Neuronal stem cell (in vitro differentiated cells): ENCODE measurements at regions not wholly inside any gene's neighbourhood (a gene's known extent, or its start where the extent isn't known, plus 50 kb on each side); places are given as distances from the start of the nearest gene placed in this dataset.

Experiments
- DNase-seq: peaks from one replicate; pipeline ENCODE4 v3.0.0-alpha.2; 2013; ENCODE audit warnings: low spot score
- H2AFZ ChIP-seq: one replicate; pipeline ENCODE4 v1.6.1; 2013; ENCODE audit warnings: mild to moderate bottlenecking, low read length, inconsistent platforms
- H2AK5ac ChIP-seq: 2 replicates; pipeline ENCODE4 v1.6.1; 2013; ENCODE audit warnings: low read depth, mild to moderate bottlenecking, inconsistent platforms, low read length, moderate library complexity, mixed read lengths
- H2BK120ac ChIP-seq: 2 replicates; pipeline ENCODE4 v1.6.1; 2013; ENCODE audit warnings: low read depth, mild to moderate bottlenecking, inconsistent platforms, low read length, moderate library complexity, mixed read lengths
- H2BK12ac ChIP-seq: one replicate; pipeline ENCODE4 v1.6.1; 2013; ENCODE audit warnings: low read length, inconsistent platforms
- H2BK15ac ChIP-seq: 2 replicates; pipeline ENCODE4 v1.6.1; 2013; ENCODE audit warnings: mild to moderate bottlenecking, low read length, inconsistent platforms, mixed read lengths
- H2BK5ac ChIP-seq: one replicate; pipeline ENCODE4 v1.6.1; 2013; ENCODE audit warnings: inconsistent platforms, mild to moderate bottlenecking, low read length, moderate library complexity
- H3K14ac ChIP-seq: one replicate; pipeline ENCODE4 v1.6.1; 2013; ENCODE audit warnings: low read length, inconsistent platforms
- H3K18ac ChIP-seq: 2 replicates; pipeline ENCODE4 v1.6.1; 2013; ENCODE audit warnings: low read length, inconsistent platforms
- H3K23ac ChIP-seq: 2 replicates; pipeline ENCODE4 v1.6.1; 2013; ENCODE audit warnings: low read depth, mild to moderate bottlenecking, mixed read lengths, low read length, inconsistent platforms; ENCODE audit not compliant: poor library complexity
- H3K27ac ChIP-seq: replicated peaks from 3 replicates; pipeline ENCODE4 v1.5.1; 2013; ENCODE audit warnings: low read length, inconsistent platforms
- H3K27me3 ChIP-seq, 3 experiments: 2 replicates each; pipeline ENCODE4 v1.6.1; 2013; ENCODE audit warnings: low read length in 3 of 3, mild to moderate bottlenecking in 2 of 3, inconsistent platforms in 1 of 3, low read depth in 1 of 3, mixed read lengths in 1 of 3, moderate library complexity in 1 of 3; ENCODE audit not compliant: control insufficient read depth in 3 of 3, insufficient read depth in 3 of 3
- H3K36me3 ChIP-seq, 2 donors: replicated peaks in 1 of 2; 2 replicates each; pipeline ENCODE4 v1.6.1; 2013; ENCODE audit warnings: low read length in 2 of 2; ENCODE audit not compliant: control insufficient read depth in 2 of 2, insufficient read depth in 2 of 2
- H3K4ac ChIP-seq: 2 replicates; pipeline ENCODE4 v1.6.1; 2013; ENCODE audit warnings: inconsistent platforms, mild to moderate bottlenecking, low read length, moderate library complexity
- H3K4me1 ChIP-seq, 2 donors: 1 replicate in 1 of 2; 2 replicates in 1 of 2; pipeline ENCODE4 v1.6.1; 2013; ENCODE audit warnings: low read length in 2 of 2, low read depth in 1 of 2; ENCODE audit not compliant: control insufficient read depth in 2 of 2, insufficient read depth in 1 of 2
- H3K4me2 ChIP-seq: one replicate; pipeline ENCODE4 v1.6.1; 2013; ENCODE audit warnings: mild to moderate bottlenecking, low read length, inconsistent platforms; ENCODE audit not compliant: insufficient read depth, poor library complexity, severe bottlenecking
- H3K4me3 ChIP-seq, 2 donors: 2 replicates each; pipeline ENCODE4 v1.5.1; 2013; ENCODE audit warnings: low read length in 2 of 2, mild to moderate bottlenecking in 2 of 2, inconsistent platforms in 1 of 2, moderate library complexity in 1 of 2
- H3K79me1 ChIP-seq: one replicate; pipeline ENCODE4 v1.6.1; 2013; ENCODE audit warnings: low read depth, mild to moderate bottlenecking, inconsistent platforms, low read length, moderate library complexity
- H3K9ac ChIP-seq: one replicate; pipeline ENCODE4 v1.6.1; 2013; ENCODE audit warnings: mild to moderate bottlenecking, low read depth, low read length, inconsistent platforms; ENCODE audit not compliant: poor library complexity
- H3K9me3 ChIP-seq, 2 donors: replicated peaks in 1 of 2; 2 replicates each; pipeline versions ENCODE3 to v1.6.1; 2013; ENCODE audit warnings: low read length in 2 of 2, mild to moderate bottlenecking in 2 of 2, inconsistent platforms in 1 of 2, low read depth in 1 of 2, mixed read lengths in 1 of 2, moderate library complexity in 1 of 2; ENCODE audit not compliant: control insufficient read depth in 2 of 2, insufficient read depth in 1 of 2
- H4K8ac ChIP-seq: one replicate; pipeline ENCODE4 v1.6.1; 2013; ENCODE audit warnings: low read depth, mild to moderate bottlenecking, inconsistent platforms, low read length, moderate library complexity
- H4K91ac ChIP-seq: one replicate; pipeline ENCODE4 v1.6.1; 2013; ENCODE audit warnings: low read length, low read depth, mild to moderate bottlenecking, inconsistent platforms; ENCODE audit not compliant: poor library complexity
- WGBS, 2 donors: extraction: QIAGEN DNeasy Blood & Tissue Kit; methylation state at CpG; one replicate each; pipeline ENCODE4 v1.1.7; 2013; ENCODE audit warnings: missing lambda C conversion rate in 2 of 2, mixed read lengths in 1 of 2; ENCODE audit not compliant: insufficient read length in 2 of 2, insufficient replicate concordance in 1 of 2; ENCODE audit errors: extremely low coverage in 2 of 2; 5-methylcytosine and 5-hydroxymethylcytosine counted together

- Histone ChIP-seq H3K18ac (no peak overlapping the region), H3K4me3 (no peak overlapping the region), H3K79me1 (no peaks in the 10 kb centered on the region), H4K8ac (no peak overlapping the region), H3K27ac (no peak overlapping the region), H3K9ac (no peak overlapping the region), H3K4ac (no peak overlapping the region), H3K23ac (no peak overlapping the region), H2AK5ac (no peak overlapping the region), H2BK15ac (no peak overlapping the region), H4K91ac (no peak overlapping the region), H3K9me3 (no peaks in the 10 kb centered on the region), H2BK12ac (no peak overlapping the region), H3K27me3 (no peaks in the 10 kb centered on the region), H3K14ac (no peak overlapping the region), H2AFZ (no peak overlapping the region), H3K36me3 (no peaks in the 10 kb centered on the region), H2BK120ac (no peak overlapping the region), H3K4me1 (peaks cover 0 to 1% of the 10 kb centered on the region in 2 donors), H2BK5ac (no peak overlapping the region), H3K4me2 (no peak overlapping the region)
- WGBS, 2 donors, result no CpG with 5 or more reads among the region's 4 CpGs
- DNase-seq, result no peak
These were observed 336.8 kb upstream of the PPARGC1A start for GRCh38 chr4:24226667-24227066.

- H3K4me2 ChIP-seq, result no peak overlapping the region
- H3K4me3 ChIP-seq, result no peak overlapping the region
- H2AFZ ChIP-seq, result no peak overlapping the region
- no peak overlapping the region for H2AK5ac ChIP-seq
- H4K8ac ChIP-seq, result no peak overlapping the region
- H2BK120ac ChIP-seq, result no peak overlapping the region
- H2BK12ac ChIP-seq, result no peak overlapping the region
- H3K18ac ChIP-seq, result no peak overlapping the region
- H3K36me3 ChIP-seq, result no peaks in the 10 kb centered on the region
- H2BK15ac ChIP-seq, result no peak overlapping the region
- H3K27ac ChIP-seq, result no peak overlapping the region
- H3K27me3 ChIP-seq, result no peaks in the 10 kb centered on the region
- no peaks in the 10 kb centered on the region for H3K79me1 ChIP-seq
- no peaks in the 10 kb centered on the region for H3K9me3 ChIP-seq
- no peak overlapping the region for H3K14ac ChIP-seq
- H3K23ac ChIP-seq, result no peak overlapping the region
- peaks cover 0 to 1% of the 10 kb centered on the region in 2 donors for H3K4me1 ChIP-seq
- WGBS, 2 donors, result no CpG with 5 or more reads among the region's 10 CpGs
- no peak overlapping the region for H2BK5ac ChIP-seq
- DNase-seq, result no peak
- H3K4ac ChIP-seq, result no peak overlapping the region
- no peak overlapping the region for H4K91ac ChIP-seq
- no peak overlapping the region for H3K9ac ChIP-seq
These were observed 336.2 kb upstream of the PPARGC1A start for GRCh38 chr4:24226023-24226422.

- no CpG with 5 or more reads among the region's 4 CpGs for WGBS, 2 donors
- H2BK120ac ChIP-seq, result no peak overlapping the region
- H3K4me1 ChIP-seq, result peaks cover 0 to 1% of the 10 kb centered on the region in 2 donors
These were observed 334.6 kb upstream of the PPARGC1A start for GRCh38 chr4:24224446-24224845.

GRCh38 chr4:24219209-24219608 lies 329.4 kb upstream of the PPARGC1A start:
- Histone ChIP-seq H3K4me1 (peaks cover 0 to 2% of the 10 kb centered on the region in 2 donors), H3K4me3 (no peak overlapping the region), H2AK5ac (no peak overlapping the region), H3K27ac (no peak overlapping the region), H3K79me1 (no peaks in the 10 kb centered on the region), H4K8ac (no peak overlapping the region), H3K27me3 (no peaks in the 10 kb centered on the region), H2BK5ac (no peak overlapping the region), H2BK12ac (no peak overlapping the region), H2AFZ (no peak overlapping the region), H3K9ac (no peak overlapping the region), H3K36me3 (no peaks in the 10 kb centered on the region), H3K14ac (no peak overlapping the region), H2BK120ac (no peak overlapping the region), H3K18ac (no peak overlapping the region), H4K91ac (no peak overlapping the region), H2BK15ac (no peak overlapping the region), H3K23ac (no peak overlapping the region), H3K9me3 (no peaks in the 10 kb centered on the region), H3K4me2 (no peak overlapping the region), H3K4ac (no peak overlapping the region)
- no peak for DNase-seq
- no CpG with 5 or more reads among the region's 8 CpGs for WGBS, 2 donors

More at GRCh38 chr4:24224446-24224845, 334.6 kb upstream of the PPARGC1A start:
- Histone ChIP-seq H3K4ac (no peak overlapping the region), H4K8ac (no peak overlapping the region), H3K79me1 (no peaks in the 10 kb centered on the region), H3K9ac (no peak overlapping the region), H3K4me3 (no peak overlapping the region), H3K23ac (no peak overlapping the region), H3K18ac (no peak overlapping the region), H2AFZ (no peak overlapping the region), H2BK5ac (no peak overlapping the region), H4K91ac (no peak overlapping the region), H2AK5ac (no peak overlapping the region), H3K27ac (no peak overlapping the region), H3K27me3 (no peaks in the 10 kb centered on the region), H2BK12ac (no peak overlapping the region), H3K14ac (no peak overlapping the region), H3K4me2 (no peak overlapping the region), H2BK15ac (no peak overlapping the region), H3K9me3 (no peaks in the 10 kb centered on the region), H3K36me3 (no peaks in the 10 kb centered on the region)
- DNase-seq, result no peak
